HAP-1 (cell line): ENCODE measurements at regions not wholly inside any gene's neighbourhood (a gene's known extent, or its start where the extent isn't known, plus 50 kb on each side); places are given as distances from the start of the nearest gene placed in this dataset.

ENCODE experiments used
- DNase-seq, 2 experiments: peaks; one replicate each; pipeline ENCODE4 v3.0.0-alpha.2; 2016 to 2020; ENCODE audit warnings: low spot score in 2 of 2
- H3K27me3 ChIP-seq: fragments of 250-450 bp; sonication (Bioruptor Pico); 2 replicates; pipeline ENCODE4 v1.5.1; 2020; ENCODE audit warnings: low read depth, mild to moderate bottlenecking, moderate library complexity
- H3K36me3 ChIP-seq: fragments of 250-450 bp; sonication (Bioruptor Pico); replicated peaks from 2 replicates; pipeline ENCODE4 v1.5.1; 2020; ENCODE audit warnings: mild to moderate bottlenecking
- H3K4me1 ChIP-seq: fragments of 250-450 bp; sonication (Bioruptor Pico); 2 replicates; pipeline ENCODE4 v1.5.1; 2020; ENCODE audit warnings: mild to moderate bottlenecking
- H3K4me3 ChIP-seq: fragments of 250-450 bp; sonication (Bioruptor Pico); 2 replicates; pipeline ENCODE4 v1.5.1; 2020; ENCODE audit warnings: mild to moderate bottlenecking, moderate library complexity
- H3K9me3 ChIP-seq: fragments of 250-450 bp; sonication (Bioruptor Pico); 2 replicates; pipeline ENCODE4 v1.5.1; 2020; ENCODE audit warnings: mild to moderate bottlenecking, moderate library complexity
- in situ Hi-C: fragments of 300-500 bp; cut with MboI; formaldehyde crosslinking; loops from 3 replicates; pipeline ENCODE4 v1.14.3; 2020; ENCODE audit warnings: low sequenced_read_pairs, inconsistent platforms, mixed read lengths

DNA sequence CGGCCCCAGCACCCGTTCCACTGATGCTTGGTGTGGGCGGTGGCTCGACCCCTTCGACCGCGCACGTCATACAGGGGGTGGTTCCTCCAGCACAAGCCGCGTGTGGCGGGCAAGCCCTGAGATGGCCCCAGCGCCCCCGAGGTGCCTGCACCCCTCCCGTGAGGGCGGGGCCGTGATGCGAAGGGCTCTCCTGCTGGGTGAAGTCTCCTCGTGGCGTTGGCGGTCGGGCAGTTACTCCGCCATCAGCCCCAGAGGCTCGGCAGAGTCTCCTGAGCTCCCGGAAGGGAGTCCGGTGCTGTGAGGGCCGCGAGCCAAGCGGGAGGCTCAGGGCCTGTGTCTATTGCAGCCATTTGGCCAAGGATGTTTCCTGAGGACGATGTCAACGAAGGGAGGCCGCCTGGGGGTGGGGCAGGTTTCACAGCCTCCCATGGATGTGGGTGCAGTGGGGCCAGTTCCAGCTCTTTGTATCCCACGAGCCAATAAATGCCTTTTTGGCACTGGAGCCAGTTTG lies 78.1 kb upstream of the GALNT9 start:
- Histone ChIP-seq H3K27me3 (peaks cover 39% of the 10 kb centered on the region), H3K36me3 (no peaks in the 10 kb centered on the region), H3K4me1 (no peaks in the 10 kb centered on the region), H3K4me3 (no peak overlapping the region), H3K9me3 (no peaks in the 10 kb centered on the region)
- in situ Hi-C loops = no loop called here
- DNase-seq = no peak

DNA sequence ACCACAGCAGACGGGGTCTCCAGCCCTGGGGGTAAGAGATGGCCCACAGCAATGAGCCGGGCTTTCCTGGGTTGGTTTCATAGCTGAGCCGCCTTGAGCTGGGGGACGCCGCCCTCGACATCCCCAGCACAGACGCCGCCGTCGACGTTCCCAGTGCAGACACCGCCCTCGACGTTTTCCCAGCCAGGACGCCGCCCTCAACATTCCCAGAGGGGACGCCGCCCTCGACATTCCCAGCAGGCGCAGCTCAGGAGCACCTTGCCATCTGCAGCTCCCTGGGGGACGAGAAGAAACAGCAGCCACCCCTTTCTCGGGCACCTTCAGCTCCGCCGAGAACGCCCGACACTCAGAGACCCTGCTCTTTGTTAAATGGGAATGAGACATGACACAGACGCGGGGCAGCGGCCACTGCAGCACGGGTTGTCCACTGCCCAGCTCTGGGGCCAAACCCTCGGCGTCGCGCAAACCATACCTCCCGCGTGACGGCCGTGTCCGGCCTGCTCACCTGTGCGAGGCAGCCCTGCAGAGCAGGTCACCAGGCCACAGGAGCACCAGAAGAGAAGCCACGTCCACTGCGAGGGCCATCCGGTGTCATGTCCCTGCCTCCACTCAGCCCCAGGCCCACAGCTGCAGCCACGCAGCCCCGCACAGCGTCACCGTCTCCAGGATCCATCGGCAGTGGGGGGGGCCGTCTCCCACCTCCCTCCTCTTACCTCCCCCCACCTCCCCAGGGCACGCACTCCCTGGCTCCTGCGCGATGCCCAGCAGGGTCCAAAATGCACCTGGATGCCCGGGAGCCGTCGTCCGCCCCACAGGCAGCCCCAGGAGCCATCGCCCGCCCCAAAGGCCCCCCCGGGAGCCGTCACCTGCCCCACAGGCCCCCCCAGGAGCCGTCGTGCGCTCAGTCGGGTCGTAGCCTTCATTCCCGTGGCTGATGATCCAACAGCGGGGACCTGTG lies 77.4 kb upstream of the GALNT9 start:
- no peaks in the 10 kb centered on the region for H3K4me1 ChIP-seq
- in situ Hi-C loops = no loop called here
- H3K9me3 ChIP-seq = no peaks in the 10 kb centered on the region
- no peaks in the 10 kb centered on the region for H3K36me3 ChIP-seq
- peaks cover 40% of the 10 kb centered on the region for H3K27me3 ChIP-seq
- DNase-seq = no peak
- no peak overlapping the region for H3K4me3 ChIP-seq

DNA sequence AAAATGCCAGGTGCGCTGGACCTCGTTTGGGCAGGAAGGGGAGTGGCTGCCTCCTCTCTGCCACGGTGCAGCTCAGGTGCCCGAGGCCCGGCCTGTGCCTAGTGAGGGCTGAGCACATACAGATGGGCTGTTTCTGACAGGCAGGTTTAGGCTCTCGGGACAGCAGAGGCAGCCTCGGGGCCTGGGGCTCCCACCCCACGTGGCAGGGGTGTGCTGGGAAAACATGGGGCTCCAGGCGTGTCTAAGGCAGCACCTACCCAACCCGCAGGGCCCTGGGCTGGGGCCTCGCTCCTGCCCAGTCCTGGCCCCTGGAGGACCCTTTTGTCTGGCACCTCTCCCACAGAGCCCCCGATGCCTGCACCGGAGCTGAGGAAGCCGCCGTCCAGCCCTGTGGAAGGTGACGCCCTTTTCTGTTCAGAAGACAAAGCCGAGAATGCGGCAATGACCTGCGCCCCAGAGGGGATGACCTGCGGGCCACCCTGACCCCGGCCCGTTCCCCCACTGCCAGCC lies 76.4 kb upstream of the GALNT9 start:
- Histone ChIP-seq H3K36me3 (no peaks in the 10 kb centered on the region), H3K4me1 (no peaks in the 10 kb centered on the region), H3K27me3 (peaks cover 40% of the 10 kb centered on the region), H3K9me3 (no peaks in the 10 kb centered on the region), H3K4me3 (no peak overlapping the region)
- DNase-seq = no peak
- in situ Hi-C loops = no loop called here

DNA sequence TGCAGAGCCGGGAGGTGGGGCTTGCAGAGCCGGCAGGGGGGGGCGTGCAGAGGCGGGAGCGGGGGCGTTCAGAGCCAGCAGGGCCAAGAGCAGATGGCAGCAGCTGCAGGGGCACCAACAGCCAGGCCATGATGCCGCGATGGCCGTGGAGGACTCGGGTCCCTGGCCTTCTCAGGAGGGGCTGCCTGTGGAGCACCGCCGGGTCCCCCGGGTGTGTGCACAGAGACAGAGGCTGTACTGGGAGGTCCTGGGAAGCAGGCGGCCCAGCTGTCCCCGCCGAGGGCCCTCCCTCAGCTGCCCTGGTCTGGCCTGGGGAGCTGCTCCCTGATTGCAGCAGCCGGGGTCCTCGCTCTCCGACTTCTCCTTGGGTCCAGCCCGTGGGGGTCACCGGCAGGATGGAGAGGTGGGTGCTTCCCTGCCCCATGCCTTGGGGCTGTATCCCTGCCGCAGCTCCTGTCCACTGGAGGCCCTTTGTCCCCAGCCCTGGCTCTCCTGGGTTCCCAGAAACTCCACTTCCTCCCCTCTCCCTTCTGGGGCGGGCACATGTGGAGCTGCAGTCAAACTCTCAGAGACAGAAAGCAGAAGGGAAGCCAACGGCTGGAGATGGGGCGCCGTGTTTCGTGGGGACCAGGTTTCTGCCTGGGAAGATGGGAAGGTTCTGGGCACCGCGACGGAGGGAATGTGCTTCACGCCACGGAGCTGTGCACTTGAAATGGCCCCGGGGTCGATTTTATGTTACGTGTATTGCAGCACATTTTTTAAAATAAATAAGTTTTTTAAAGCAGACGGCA lies 75.8 kb upstream of the GALNT9 start:
- no peaks in the 10 kb centered on the region for H3K36me3 ChIP-seq
- no peak for DNase-seq
- no peaks in the 10 kb centered on the region for H3K4me1 ChIP-seq
- H3K9me3 ChIP-seq = no peaks in the 10 kb centered on the region
- no peak overlapping the region for H3K4me3 ChIP-seq
- H3K27me3 ChIP-seq = peaks cover 42% of the 10 kb centered on the region
- in situ Hi-C loops = no loop called here

DNA sequence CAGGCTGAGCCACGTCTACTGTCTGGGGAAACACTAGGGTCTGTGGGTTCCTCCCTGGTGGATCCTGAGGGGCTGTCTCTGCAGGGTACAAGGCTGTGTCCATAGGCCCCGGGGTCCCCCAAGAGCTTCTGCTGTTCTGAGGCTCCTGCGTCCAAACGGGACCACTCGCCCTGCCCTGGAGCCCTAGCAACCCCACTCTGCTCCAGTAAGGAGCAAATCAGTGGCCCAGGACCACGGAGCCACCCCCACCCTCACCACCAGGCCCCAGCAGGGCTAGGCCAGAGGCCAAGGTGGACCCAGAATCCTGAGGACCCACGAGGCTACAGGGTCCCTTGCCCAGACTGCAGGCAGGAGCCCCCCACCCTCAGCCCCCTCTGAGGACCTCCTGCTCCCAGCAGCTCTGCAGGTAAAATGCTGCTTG lies 75.1 kb upstream of the GALNT9 start:
- Histone ChIP-seq H3K4me1 (no peaks in the 10 kb centered on the region), H3K36me3 (no peaks in the 10 kb centered on the region), H3K27me3 (peaks cover 49% of the 10 kb centered on the region), H3K4me3 (no peak overlapping the region), H3K9me3 (no peaks in the 10 kb centered on the region)
- DNase-seq = no peak
- in situ Hi-C loops = no loop called here

DNA sequence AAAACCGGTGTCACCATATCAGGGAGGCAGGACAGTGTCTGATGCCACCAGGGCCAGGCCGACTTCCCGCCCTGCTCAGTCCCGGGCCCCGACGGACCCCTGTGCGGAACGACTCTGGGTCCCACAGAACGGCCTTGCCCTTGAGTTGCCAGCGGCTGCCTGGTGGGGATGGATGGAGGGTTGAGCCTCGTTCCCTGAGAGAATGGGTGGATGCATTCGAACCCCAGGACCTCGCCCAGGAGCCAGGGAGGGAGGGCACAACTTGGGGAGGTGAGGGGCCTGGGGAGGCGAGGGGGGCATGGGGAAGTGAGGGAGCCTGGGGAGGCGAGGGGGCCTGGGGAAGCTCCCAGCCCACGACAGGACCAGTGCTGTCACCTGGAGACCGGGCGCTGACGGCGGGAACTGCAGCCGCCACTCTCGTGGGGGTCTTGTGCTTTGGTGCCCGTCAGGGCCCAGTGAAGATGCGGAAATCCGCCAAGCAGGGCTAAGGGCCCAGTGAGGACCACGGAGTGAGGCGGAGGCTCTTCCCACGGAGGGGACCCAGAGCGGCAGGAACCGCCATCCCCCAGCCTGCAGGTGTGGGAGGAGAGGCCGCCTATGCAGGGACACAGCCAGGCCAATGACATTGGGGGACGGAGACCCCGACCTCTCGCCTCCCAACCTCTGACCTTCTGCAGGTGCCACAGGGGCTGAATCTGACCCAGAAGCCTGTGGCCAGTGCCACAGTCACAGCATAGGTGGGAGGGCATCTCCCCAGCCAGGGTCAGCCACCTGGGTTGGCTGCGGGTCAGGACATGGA lies 74.4 kb upstream of the GALNT9 start:
- in situ Hi-C loops = no loop called here

DNA sequence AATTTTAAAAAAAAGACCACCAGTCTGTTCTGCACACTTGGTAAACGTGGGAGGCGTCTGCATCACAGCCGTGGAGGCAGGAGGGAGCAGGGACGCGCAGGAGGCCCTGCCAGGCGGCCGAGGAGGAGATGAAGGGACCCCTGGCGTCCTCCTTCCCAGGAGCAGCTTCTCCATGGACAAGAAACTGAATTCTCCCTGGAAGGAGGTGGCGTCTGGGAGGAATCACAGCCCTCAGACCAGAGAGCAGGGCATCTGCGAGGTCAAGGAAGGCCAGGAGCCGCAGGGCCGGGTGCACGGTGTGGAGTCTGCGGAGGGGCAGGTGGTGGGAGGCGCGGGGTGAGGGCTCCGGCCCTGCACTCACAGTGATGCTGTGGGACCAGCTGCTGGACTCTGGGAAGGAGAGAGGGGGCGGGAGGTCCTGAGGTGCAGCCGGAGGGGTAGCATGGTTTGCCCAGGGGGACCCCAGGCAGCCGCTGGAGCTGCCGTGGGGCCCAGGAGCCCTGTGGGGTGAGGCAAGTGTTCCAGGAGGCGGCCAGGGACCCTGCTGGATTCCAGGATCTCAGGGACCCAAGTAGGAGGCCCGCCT lies 73.5 kb upstream of the GALNT9 start:
- Histone ChIP-seq H3K36me3 (no peaks in the 10 kb centered on the region), H3K27me3 (peaks cover 54% of the 10 kb centered on the region), H3K4me1 (no peaks in the 10 kb centered on the region), H3K4me3 (no peak overlapping the region), H3K9me3 (no peaks in the 10 kb centered on the region)
- no peak for DNase-seq
- in situ Hi-C loops = no loop called here

More for the DNA sequence above, 74.4 kb upstream of the GALNT9 start:
- DNase-seq = no peak
- no peak overlapping the region for H3K4me3 ChIP-seq
- H3K9me3 ChIP-seq = no peaks in the 10 kb centered on the region
- no peaks in the 10 kb centered on the region for H3K4me1 ChIP-seq
- H3K36me3 ChIP-seq = no peaks in the 10 kb centered on the region
- H3K27me3 ChIP-seq = peaks cover 52% of the 10 kb centered on the region

DNA sequence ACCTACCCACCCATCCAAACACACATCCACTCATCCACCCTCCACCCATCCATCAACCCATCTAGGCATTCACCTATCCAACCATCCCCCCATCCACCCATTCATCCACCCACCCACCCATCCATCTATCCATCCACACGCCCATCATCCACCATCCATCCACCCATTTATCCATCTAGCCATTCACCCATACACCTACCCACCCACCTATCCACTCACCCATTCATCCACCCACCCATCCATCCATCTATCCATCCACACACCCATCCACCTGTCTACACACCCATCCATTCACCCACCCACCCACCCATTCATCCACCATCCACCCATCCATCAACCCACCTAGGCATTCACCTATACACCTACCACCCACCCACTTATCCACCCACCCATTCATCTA lies 72.6 kb upstream of the GALNT9 start:
- Histone ChIP-seq H3K27me3 (peaks cover 54% of the 10 kb centered on the region), H3K36me3 (no peaks in the 10 kb centered on the region), H3K4me3 (no peak overlapping the region), H3K4me1 (no peaks in the 10 kb centered on the region), H3K9me3 (no peaks in the 10 kb centered on the region)
- in situ Hi-C loops = no loop called here
- DNase-seq = no peak

DNA sequence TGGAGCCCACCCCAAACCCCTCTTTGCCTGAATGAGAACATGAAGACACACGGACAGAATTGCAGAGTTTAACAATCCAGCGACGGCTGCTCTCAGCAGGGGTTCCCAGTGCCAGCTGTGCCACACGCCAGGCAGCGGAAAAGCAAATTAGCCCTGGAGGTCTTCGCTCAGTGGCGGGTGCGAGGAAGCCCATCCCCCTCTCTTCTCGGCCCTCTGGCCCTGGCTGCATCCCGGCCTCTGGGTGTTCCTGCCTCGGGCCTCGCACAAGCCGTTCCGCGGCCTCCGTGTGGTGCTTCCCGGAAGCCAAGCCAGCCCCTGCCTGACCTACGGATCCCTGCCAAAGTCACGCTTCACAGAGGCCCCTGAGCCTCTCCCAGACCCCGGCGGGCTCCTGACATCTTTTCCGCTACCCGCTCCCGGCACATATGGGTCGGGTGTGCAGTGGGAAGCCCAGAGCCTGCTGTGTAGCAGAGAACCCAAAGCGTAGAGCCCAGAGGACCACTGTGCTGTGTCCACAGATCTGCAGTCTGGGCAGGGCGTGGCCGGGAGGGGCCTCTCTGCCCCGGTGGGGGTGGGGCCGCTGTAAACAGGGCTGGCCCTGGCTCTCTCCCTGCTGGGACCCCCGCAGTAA lies 70.7 kb upstream of the GALNT9 start:
- Histone ChIP-seq H3K4me1 (no peaks in the 10 kb centered on the region), H3K9me3 (no peaks in the 10 kb centered on the region), H3K36me3 (no peaks in the 10 kb centered on the region), H3K27me3 (peaks cover 49% of the 10 kb centered on the region), H3K4me3 (no peak overlapping the region)
- no peak for DNase-seq
- in situ Hi-C loops = no loop called here

DNA sequence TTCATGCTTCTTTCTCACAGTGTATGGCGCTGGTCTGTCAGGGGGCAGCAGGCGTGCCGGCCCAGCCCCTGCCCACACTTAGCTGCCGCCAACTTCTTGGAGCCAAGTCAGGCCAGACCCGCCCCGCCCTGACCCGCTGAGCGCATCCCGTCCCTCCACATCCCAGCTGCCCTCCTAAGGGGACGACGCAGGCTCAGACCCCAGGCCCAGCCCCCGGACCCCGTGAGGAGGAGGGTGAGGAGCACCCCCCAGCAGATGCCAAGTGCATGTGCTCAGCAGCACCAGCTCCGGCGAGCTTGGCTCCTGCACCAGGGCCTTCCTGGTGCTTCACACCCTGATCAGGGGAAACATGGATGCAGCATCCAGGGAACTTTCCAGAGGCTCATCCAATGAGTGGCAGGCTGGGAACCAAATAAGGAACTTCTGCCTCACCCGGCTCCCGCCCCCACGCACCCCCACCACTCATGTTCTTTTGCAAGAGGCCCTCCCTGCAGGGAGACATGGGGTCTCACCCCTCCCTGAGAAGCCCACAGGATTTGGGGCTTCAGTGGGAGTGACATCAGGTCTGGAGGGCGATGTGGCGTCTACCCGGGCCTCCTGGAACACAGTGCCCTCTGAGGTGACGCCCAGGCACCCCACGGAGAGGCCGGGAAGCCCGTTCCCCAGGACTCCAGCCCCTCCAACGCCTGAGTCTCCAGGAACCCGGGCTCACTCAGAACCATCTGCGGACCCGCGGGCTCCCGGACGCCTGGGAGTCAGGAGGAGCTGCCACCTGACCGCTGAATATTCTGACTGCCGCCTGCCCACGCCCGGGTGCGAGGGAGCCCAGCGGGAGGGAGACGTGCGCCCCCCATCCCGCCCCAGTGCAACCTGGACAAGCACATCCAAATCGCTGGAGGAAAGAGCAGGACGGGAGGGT lies 70.0 kb upstream of the GALNT9 start:
- Histone ChIP-seq H3K4me1 (no peaks in the 10 kb centered on the region), H3K36me3 (no peaks in the 10 kb centered on the region), H3K27me3 (peaks cover 42% of the 10 kb centered on the region), H3K4me3 (no peak overlapping the region), H3K9me3 (no peaks in the 10 kb centered on the region)
- DNase-seq = no peak
- in situ Hi-C loops = no loop called here

DNA sequence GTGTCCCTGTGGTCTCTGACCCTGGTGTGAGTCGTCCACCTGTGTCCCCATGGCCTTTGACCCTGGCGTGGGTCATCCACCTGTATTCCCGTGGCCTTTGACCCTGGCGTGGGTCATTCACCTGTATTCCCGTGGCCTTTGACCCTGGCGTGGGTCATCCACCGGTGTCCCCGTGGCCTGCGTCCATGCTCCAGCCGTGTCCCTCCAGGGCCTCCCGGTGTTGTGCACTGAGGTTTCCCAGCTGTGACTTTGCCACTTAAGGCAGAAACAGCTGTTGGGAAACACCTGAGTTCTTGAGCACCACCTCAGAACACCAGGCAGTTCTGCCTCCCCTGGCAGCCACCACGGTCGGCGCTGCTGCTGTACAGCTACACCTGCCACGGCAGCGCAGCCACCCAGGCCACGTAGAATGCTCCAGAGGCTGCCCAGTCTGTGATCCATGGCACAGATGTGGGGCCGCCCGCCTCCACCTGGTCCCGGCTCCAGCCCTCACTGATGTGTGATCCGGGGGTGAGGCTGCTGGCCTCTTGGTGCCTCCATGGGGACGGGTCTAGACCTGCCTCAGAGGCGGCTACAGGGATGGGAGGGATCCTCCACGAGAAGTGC lies 69.1 kb upstream of the GALNT9 start:
- DNase-seq = no peak
- H3K36me3 ChIP-seq = no peaks in the 10 kb centered on the region
- peaks cover 36% of the 10 kb centered on the region for H3K27me3 ChIP-seq
- in situ Hi-C loops = no loop called here
- no peaks in the 10 kb centered on the region for H3K9me3 ChIP-seq
- H3K4me1 ChIP-seq = no peaks in the 10 kb centered on the region
- no peak overlapping the region for H3K4me3 ChIP-seq
